Natural killer cell (primary cell): ENCODE measurements at regions not wholly inside any gene's neighbourhood (a gene's known extent, or its start where the extent isn't known, plus 50 kb on each side); places are given as distances from the start of the nearest gene placed in this dataset.

Source experiments
- ATAC-seq, 3 donors: fragments of 150-1000 bp in 2 of 3; fragments of 200-7000 bp in 1 of 3; cut with Tn5 transposase; 1 replicate in 1 of 3; 2 replicates in 2 of 3; pipeline ENCODE4 v1.10.0; 2021; ENCODE audit warnings: mild to moderate bottlenecking in 2 of 3, moderate library complexity in 2 of 3
- DNase-seq, 2 donors: peaks; one replicate each; pipeline versions ENCODE4 v3.0.0 to v3.0.0-alpha.2; 2013 to 2021; ENCODE audit warnings: mixed read lengths in 1 of 2
- H3K27ac ChIP-seq: one replicate; pipeline ENCODE4 v1.5.1; 2013; ENCODE audit warnings: mild to moderate bottlenecking, low read length
- H3K27me3 ChIP-seq: one replicate; pipeline ENCODE4 v1.6.1; 2013; ENCODE audit warnings: low read length; ENCODE audit not compliant: control insufficient read depth, insufficient read depth
- H3K36me3 ChIP-seq: one replicate; pipeline ENCODE4 v1.6.1; 2013; ENCODE audit warnings: low read length; ENCODE audit not compliant: control insufficient read depth, insufficient read depth
- H3K4me1 ChIP-seq: one replicate; pipeline ENCODE4 v1.6.1; 2013; ENCODE audit warnings: low read length; ENCODE audit not compliant: control insufficient read depth, insufficient read depth
- H3K4me3 ChIP-seq: one replicate; pipeline ENCODE4 v1.5.1; 2013; ENCODE audit warnings: low read length
- H3K9me3 ChIP-seq: one replicate; pipeline ENCODE4 v1.6.1; 2013; ENCODE audit warnings: low read length; ENCODE audit not compliant: control insufficient read depth, insufficient read depth
- H3K27ac Mint-ChIP-seq, 2 donors: one replicate each; pipeline ENCODE4 v1.8.0; 2022; ENCODE audit warnings: mild to moderate bottlenecking in 2 of 2, mixed read lengths in 2 of 2, moderate library complexity in 1 of 2
- H3K27me3 Mint-ChIP-seq, 2 donors: one replicate each; pipeline ENCODE4 v1.8.0; 2022; ENCODE audit warnings: low read depth in 2 of 2, mixed read lengths in 2 of 2
- H3K36me3 Mint-ChIP-seq: one replicate; pipeline ENCODE4 v1.8.0; 2022; ENCODE audit warnings: mixed read lengths
- H3K4me1 Mint-ChIP-seq, 2 donors: one replicate each; pipeline ENCODE4 v1.8.0; 2022; ENCODE audit warnings: mixed read lengths in 2 of 2
- H3K4me3 Mint-ChIP-seq: one replicate; pipeline ENCODE4 v1.8.0; 2022; ENCODE audit warnings: mild to moderate bottlenecking, moderate library complexity, mixed read lengths
- H3K9me3 Mint-ChIP-seq, 2 donors: one replicate each; pipeline ENCODE4 v1.8.0; 2022; ENCODE audit warnings: mixed read lengths in 2 of 2
- WGBS: methylation state at CpG from one replicate; pipeline ENCODE4 v1.1.7; 2013; ENCODE audit warnings: missing lambda C conversion rate; ENCODE audit not compliant: insufficient coverage; 5-methylcytosine and 5-hydroxymethylcytosine counted together
- intact Hi-C: fragments of 100-400 bp; cut with micrococcal nuclease; formaldehyde crosslinking; loops from one replicate; pipeline ENCODE4 v1.14.2; 2022
- TF ChIP-seq, protein P1 (sequence below): fragments of 200-600 bp; IDR thresholded peaks from one replicate; pipeline ENCODE4 v1.8.0; 2022; ENCODE audit warnings: antibody characterized with exemption

DNA sequence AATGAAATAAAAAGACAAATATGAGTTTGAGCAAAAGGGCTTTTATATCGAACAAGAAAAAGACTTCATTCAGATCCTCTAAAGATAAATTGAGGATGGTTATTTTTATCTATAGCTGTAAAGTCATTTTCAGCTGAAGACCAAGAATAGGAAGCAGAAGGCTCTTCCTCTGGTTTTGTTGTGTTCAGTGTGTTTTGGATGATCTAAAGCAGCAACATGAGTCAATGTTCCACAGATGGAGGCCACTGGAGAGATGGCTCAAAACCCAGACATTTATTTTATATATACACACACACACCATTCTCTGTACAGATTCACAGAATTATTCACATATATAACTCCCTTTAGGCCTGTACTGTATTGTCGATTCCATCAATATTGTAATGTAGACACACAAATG lies 424.3 kb downstream of the MBD2 start:
- DNase-seq (no peak), ATAC-seq (no peak)
- WGBS = 98% methylated on average over 2 of the region's 2 CpGs
- no peaks in the 10 kb centered on the region for H3K36me3 ChIP-seq
- no peaks in the 10 kb centered on the region for H3K4me1 Mint-ChIP-seq
- intact Hi-C loops = no loop called here
- no peak overlapping the region for H3K27ac Mint-ChIP-seq
- H3K27ac ChIP-seq = no peak overlapping the region
- H3K27me3 Mint-ChIP-seq = no peaks in the 10 kb centered on the region
- TF ChIP-seq, protein P1, sequence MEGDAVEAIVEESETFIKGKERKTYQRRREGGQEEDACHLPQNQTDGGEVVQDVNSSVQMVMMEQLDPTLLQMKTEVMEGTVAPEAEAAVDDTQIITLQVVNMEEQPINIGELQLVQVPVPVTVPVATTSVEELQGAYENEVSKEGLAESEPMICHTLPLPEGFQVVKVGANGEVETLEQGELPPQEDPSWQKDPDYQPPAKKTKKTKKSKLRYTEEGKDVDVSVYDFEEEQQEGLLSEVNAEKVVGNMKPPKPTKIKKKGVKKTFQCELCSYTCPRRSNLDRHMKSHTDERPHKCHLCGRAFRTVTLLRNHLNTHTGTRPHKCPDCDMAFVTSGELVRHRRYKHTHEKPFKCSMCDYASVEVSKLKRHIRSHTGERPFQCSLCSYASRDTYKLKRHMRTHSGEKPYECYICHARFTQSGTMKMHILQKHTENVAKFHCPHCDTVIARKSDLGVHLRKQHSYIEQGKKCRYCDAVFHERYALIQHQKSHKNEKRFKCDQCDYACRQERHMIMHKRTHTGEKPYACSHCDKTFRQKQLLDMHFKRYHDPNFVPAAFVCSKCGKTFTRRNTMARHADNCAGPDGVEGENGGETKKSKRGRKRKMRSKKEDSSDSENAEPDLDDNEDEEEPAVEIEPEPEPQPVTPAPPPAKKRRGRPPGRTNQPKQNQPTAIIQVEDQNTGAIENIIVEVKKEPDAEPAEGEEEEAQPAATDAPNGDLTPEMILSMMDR = no peak
- H3K27me3 ChIP-seq = no peaks in the 10 kb centered on the region
- H3K4me3 Mint-ChIP-seq = no peak overlapping the region
- peaks cover 9% of the 10 kb centered on the region for H3K9me3 ChIP-seq
- H3K36me3 Mint-ChIP-seq = no peaks in the 10 kb centered on the region
- no peak overlapping the region for H3K4me3 ChIP-seq
- peaks cover 8 to 12% of the 10 kb centered on the region in 2 donors for H3K9me3 Mint-ChIP-seq
- H3K4me1 ChIP-seq = no peaks in the 10 kb centered on the region

DNA sequence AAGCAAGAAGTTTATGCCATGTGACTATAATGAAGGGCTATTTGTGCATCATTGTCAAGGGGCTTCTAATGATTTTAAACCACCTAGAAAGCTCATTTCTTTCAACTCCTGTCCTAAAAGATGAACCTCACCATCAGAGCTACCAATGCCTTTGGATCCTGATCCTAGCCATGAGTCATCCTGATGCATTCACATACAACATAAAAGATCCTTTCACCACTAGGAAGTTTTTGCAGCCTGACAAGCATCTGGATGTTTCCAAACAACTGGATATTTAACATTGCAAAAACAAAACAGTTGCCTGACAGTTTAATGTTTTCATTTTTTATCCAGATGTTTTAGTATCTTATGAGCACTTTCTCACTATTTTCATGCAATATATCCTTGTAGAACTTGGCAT lies 425.3 kb downstream of the MBD2 start:
- H3K27me3 ChIP-seq = no peaks in the 10 kb centered on the region
- no peak overlapping the region for H3K27ac ChIP-seq
- H3K4me1 Mint-ChIP-seq = no peaks in the 10 kb centered on the region
- H3K27ac Mint-ChIP-seq = no peak overlapping the region
- H3K36me3 Mint-ChIP-seq = no peaks in the 10 kb centered on the region
- TF ChIP-seq, protein P1 = no peak
- H3K9me3 Mint-ChIP-seq = peaks cover 8 to 12% of the 10 kb centered on the region in 2 donors
- DNase-seq (no peak), ATAC-seq (no peak)
- no peak overlapping the region for H3K4me3 ChIP-seq
- no peak overlapping the region for H3K4me3 Mint-ChIP-seq
- intact Hi-C loops = no loop called here
- no peaks in the 10 kb centered on the region for H3K4me1 ChIP-seq
- H3K27me3 Mint-ChIP-seq = no peaks in the 10 kb centered on the region
- H3K36me3 ChIP-seq = no peaks in the 10 kb centered on the region
- H3K9me3 ChIP-seq = peaks cover 5% of the 10 kb centered on the region

DNA sequence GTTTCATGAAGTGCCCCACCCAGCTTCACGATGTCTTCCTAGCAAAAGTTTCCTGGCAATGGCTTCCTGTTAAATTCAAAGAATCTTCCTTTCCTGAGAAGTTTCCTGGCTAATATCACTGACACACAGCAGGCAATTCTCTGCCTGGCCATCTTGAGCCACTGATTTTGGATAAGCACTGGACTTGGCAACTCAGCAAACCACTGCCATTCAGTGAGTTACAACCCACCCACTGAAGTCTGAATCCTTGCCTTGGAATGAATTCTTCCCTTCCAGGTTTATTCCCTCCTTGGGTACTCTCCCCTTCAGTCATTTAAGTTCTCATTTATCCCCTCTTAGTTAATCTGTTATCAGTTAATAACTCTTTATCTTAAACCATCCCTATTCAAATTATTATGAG lies 426.0 kb downstream of the MBD2 start:
- TF ChIP-seq, protein P1 = no peak
- ATAC-seq = no peak
- H3K27ac ChIP-seq = no peak overlapping the region
- no peak for DNase-seq
- H3K27me3 ChIP-seq = no peaks in the 10 kb centered on the region
- H3K4me3 ChIP-seq = no peak overlapping the region
- Mint-ChIP-seq H3K36me3 (no peaks in the 10 kb centered on the region), H3K9me3 (peaks cover 8 to 12% of the 10 kb centered on the region in 2 donors), H3K4me3 (no peak overlapping the region), H3K27ac (no peak overlapping the region), H3K4me1 (no peaks in the 10 kb centered on the region), H3K27me3 (no peaks in the 10 kb centered on the region)
- H3K9me3 ChIP-seq = no peaks in the 10 kb centered on the region
- 61% methylated on average over 1 of the region's 1 CpG for WGBS
- H3K4me1 ChIP-seq = no peaks in the 10 kb centered on the region
- intact Hi-C loops = no loop called here
- no peaks in the 10 kb centered on the region for H3K36me3 ChIP-seq

DNA sequence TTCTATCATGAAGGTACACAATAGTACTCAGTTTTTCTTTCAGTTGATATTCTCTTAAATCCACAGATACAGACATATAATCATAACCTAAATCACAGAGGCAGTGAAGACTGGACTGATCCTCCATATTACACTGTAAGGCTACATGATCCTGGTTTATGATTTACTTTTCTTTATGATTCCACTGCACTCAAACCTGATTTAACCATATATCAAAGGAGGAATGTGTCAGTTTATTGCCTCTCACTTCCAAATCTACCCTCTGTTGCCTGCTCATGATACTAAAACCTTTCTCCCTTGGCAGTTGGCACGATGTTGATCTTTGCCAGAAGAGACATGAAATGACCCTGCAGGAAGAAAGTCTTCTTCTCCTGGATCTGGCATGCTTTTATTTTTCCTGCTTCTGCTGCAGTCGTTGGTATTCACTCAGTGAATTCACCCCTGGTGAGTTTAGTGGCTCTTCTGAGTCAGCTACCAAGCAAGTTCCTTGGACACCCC lies 426.4 kb downstream of the MBD2 start:
- DNase-seq (no peak), ATAC-seq (no peak)
- TF ChIP-seq, protein P1 = no peak
- Mint-ChIP-seq H3K9me3 (peaks cover 4 to 12% of the 10 kb centered on the region in 2 donors), H3K4me1 (no peaks in the 10 kb centered on the region), H3K27ac (no peak overlapping the region), H3K36me3 (no peaks in the 10 kb centered on the region), H3K4me3 (no peak overlapping the region), H3K27me3 (no peaks in the 10 kb centered on the region)
- 65% methylated on average over 2 of the region's 2 CpGs for WGBS
- no peaks in the 10 kb centered on the region for H3K36me3 ChIP-seq
- H3K4me1 ChIP-seq = no peaks in the 10 kb centered on the region
- no peak overlapping the region for H3K4me3 ChIP-seq
- no peaks in the 10 kb centered on the region for H3K27me3 ChIP-seq
- H3K27ac ChIP-seq = no peak overlapping the region
- intact Hi-C loops = no loop called here
- H3K9me3 ChIP-seq = no peaks in the 10 kb centered on the region
